ENCODE measurements at regions not wholly inside any gene's neighbourhood (a gene's known extent, or its start where the extent isn't known, plus 50 kb on each side); places are given as distances from the start of the nearest gene placed in this dataset.

DNA sequence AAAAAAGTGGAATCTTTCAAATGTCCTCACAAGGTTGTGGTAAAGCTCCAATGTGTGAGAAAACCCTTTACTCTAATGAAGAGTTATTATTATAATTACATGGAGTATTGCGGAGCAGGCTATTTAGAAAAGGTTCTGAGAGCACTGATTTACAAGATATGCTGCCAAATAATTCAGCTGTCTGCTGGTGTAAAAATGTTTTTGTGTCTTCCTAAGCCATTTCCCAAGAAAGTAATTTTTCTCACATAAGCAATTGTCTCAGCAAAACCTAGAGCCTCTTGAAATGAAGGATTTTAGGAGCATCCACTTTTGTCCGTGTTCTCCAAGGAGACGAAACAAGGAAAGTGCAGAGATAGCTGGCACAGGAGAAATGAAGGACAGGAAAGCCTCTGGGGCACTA lies 229.6 kb upstream of the STARD13 start:
- DNase-seq = no peak
- Histone ChIP-seq H3K27me3 (replicated peaks) (no peaks in the 10 kb centered on the region), H3K36me3 (replicated peaks) (no peaks in the 10 kb centered on the region), H3K27ac (no peak overlapping the region), H3K4me3 (ENCODE audit: low read depth, low read length) (no peak overlapping the region)
- in situ Hi-C loops (cut with HindIII; ENCODE audit: low pct_ligation_motif_present, low sequenced_read_pairs) = no loop called here
- TF ChIP-seq, protein P1, sequence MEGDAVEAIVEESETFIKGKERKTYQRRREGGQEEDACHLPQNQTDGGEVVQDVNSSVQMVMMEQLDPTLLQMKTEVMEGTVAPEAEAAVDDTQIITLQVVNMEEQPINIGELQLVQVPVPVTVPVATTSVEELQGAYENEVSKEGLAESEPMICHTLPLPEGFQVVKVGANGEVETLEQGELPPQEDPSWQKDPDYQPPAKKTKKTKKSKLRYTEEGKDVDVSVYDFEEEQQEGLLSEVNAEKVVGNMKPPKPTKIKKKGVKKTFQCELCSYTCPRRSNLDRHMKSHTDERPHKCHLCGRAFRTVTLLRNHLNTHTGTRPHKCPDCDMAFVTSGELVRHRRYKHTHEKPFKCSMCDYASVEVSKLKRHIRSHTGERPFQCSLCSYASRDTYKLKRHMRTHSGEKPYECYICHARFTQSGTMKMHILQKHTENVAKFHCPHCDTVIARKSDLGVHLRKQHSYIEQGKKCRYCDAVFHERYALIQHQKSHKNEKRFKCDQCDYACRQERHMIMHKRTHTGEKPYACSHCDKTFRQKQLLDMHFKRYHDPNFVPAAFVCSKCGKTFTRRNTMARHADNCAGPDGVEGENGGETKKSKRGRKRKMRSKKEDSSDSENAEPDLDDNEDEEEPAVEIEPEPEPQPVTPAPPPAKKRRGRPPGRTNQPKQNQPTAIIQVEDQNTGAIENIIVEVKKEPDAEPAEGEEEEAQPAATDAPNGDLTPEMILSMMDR (IDR thresholded peaks at IDR 0.05; ENCODE audit: low read depth, low read length, missing control alignments) = no peak

DNA sequence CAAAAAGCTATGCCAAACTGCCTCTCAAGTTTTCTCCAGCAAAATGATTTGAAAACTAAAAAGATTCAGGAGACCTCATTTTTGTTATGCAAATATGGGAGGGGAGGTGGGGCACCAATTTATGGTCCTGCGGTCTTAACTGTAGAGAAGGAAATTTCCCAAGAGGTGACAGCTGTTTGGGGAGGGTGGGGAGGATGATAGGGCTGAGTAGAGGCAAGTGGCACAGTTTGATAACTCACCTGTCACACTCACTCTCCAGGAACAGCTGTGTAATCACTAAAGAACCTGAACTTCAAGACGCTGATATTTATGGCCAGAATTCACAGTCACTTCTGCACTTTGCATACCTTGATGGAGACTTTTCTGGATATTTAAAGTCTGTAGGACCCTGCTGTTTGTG lies 232.9 kb upstream of the STARD13 start:
- Histone ChIP-seq H3K36me3 (replicated peaks) (no peaks in the 10 kb centered on the region), H3K27me3 (replicated peaks) (no peaks in the 10 kb centered on the region), H3K4me3 (ENCODE audit: low read depth, low read length) (no peak overlapping the region), H3K27ac (no peak overlapping the region)
- in situ Hi-C loops (cut with HindIII; ENCODE audit: low pct_ligation_motif_present, low sequenced_read_pairs) = no loop called here
- DNase-seq = no peak
- TF ChIP-seq, protein P1 (IDR thresholded peaks at IDR 0.05; ENCODE audit: low read depth, low read length, missing control alignments) = no peak

- peak; percentile 93 for DNase-seq
- H3K27ac ChIP-seq = peak overlapping the region; percentile 73
- H3K36me3 ChIP-seq (replicated peaks) = no peaks in the 10 kb centered on the region
- in situ Hi-C loops (cut with HindIII; ENCODE audit: low pct_ligation_motif_present, low sequenced_read_pairs) = no loop called here
- no peaks in the 10 kb centered on the region for H3K27me3 ChIP-seq (replicated peaks)
- no peak overlapping the region for H3K4me3 ChIP-seq (ENCODE audit: low read depth, low read length)
- TF ChIP-seq, protein P1 (IDR thresholded peaks at IDR 0.05; ENCODE audit: low read depth, low read length, missing control alignments) = no peak
Observed at GRCh38 chr13:33519561-33520467, 234.3 kb upstream of the STARD13 start.

DNA sequence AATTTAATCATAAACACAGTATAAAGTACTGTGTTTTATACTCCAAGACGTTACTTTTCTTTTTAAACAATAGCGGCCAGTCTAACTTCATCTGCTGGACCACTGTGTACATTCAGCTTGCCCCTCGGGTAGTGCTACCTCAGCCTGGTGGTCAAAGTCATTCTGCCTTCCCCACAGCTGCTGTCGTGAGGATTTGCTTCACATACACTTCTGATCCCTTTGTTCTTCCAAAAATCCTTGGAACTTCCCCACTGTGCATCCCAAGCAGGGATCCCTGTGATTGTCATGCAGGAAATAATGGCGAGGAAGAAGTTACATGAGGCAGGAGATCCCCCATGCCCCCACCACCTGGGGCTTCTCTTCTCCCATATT lies 234.9 kb upstream of the STARD13 start:
- Histone ChIP-seq H3K27me3 (replicated peaks) (no peaks in the 10 kb centered on the region), H3K4me3 (ENCODE audit: low read depth, low read length) (no peak overlapping the region), H3K27ac (peak overlapping the region; percentile 73), H3K36me3 (replicated peaks) (no peaks in the 10 kb centered on the region)
- no peak for DNase-seq
- TF ChIP-seq, protein P1 (IDR thresholded peaks at IDR 0.05; ENCODE audit: low read depth, low read length, missing control alignments) = peak; percentile 20
- in situ Hi-C loops (cut with HindIII; ENCODE audit: low pct_ligation_motif_present, low sequenced_read_pairs) = no loop called here

DNA sequence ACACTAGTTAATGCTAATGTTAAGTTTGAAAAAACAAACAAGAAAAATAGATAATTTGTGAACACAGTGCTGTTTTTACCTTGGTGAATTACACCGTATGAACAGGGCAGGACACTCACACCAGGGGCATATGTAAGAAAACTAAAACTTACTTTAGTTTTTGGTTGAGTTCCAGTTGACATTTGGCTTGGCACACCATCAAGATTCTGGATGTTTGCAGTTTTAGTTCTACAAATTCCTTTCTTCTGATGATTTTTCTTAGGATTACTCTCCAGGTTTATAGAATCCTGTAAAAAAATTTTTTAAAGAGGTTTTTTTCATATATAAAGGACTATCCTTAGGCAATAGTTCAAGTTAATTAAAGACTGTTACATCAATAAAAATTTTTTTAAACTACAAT lies 238.5 kb upstream of the STARD13 start:
- no peak overlapping the region for H3K4me3 ChIP-seq (ENCODE audit: low read depth, low read length)
- in situ Hi-C loops (cut with HindIII; ENCODE audit: low pct_ligation_motif_present, low sequenced_read_pairs) = no loop called here
- no peaks in the 10 kb centered on the region for H3K27me3 ChIP-seq (replicated peaks)
- peak; percentile 88 for DNase-seq
- TF ChIP-seq, protein P1 (IDR thresholded peaks at IDR 0.05; ENCODE audit: low read depth, low read length, missing control alignments) = no peak
- no peaks in the 10 kb centered on the region for H3K36me3 ChIP-seq (replicated peaks)
- peak overlapping the region; percentile 27 for H3K27ac ChIP-seq
